ENCODE measurements at regions not wholly inside any gene's neighbourhood (a gene's known extent, or its start where the extent isn't known, plus 50 kb on each side); places are given as distances from the start of the nearest gene placed in this dataset.

DNA sequence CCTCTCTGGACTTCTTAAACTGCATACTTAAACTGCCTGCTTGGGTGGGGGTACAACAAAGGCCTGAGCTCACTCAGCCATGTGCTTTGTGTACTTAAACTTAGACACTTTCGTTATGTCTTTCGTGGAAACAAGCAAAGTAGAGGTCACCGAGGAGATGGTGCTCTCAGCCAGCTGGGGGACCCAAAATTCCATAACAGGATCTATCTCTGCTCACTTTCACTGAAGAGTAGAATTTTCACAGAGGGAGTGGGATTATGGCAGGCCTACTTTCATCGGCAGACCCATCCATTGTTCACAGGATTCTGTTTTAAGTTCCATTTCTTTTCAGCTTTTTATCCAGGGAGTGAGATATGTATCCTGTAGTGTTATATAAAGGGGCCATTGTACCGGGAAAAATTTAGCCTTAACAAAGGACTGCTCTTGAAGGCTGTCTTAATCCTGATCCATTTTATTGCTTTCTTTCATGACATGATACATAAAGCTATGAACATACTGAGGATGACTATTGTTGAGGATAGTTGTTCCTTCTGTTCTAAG lies 370.0 kb upstream of the GHITM start:
- TF ChIP-seq, protein P1, sequence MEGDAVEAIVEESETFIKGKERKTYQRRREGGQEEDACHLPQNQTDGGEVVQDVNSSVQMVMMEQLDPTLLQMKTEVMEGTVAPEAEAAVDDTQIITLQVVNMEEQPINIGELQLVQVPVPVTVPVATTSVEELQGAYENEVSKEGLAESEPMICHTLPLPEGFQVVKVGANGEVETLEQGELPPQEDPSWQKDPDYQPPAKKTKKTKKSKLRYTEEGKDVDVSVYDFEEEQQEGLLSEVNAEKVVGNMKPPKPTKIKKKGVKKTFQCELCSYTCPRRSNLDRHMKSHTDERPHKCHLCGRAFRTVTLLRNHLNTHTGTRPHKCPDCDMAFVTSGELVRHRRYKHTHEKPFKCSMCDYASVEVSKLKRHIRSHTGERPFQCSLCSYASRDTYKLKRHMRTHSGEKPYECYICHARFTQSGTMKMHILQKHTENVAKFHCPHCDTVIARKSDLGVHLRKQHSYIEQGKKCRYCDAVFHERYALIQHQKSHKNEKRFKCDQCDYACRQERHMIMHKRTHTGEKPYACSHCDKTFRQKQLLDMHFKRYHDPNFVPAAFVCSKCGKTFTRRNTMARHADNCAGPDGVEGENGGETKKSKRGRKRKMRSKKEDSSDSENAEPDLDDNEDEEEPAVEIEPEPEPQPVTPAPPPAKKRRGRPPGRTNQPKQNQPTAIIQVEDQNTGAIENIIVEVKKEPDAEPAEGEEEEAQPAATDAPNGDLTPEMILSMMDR (IDR thresholded peaks at IDR 0.05), result no peak
- TF ChIP-seq POLR2A (IDR thresholded peaks at IDR 0.05), result no peak

Data from prostate gland (tissue), 2 donors.